Vagina (tissue), 2 donors: ENCODE measurements at regions not wholly inside any gene's neighbourhood (a gene's known extent, or its start where the extent isn't known, plus 50 kb on each side); places are given as distances from the start of the nearest gene placed in this dataset.

ENCODE experiments used
- POLR2A ChIP-seq, 2 donors: fragments of 450-650 bp; IDR thresholded peaks; one replicate each; pipeline ENCODE4 v1.6.1; 2017; ENCODE audit warnings: antibody characterized with exemption in 2 of 2, mild to moderate bottlenecking in 2 of 2, moderate library complexity in 2 of 2
- TF ChIP-seq, protein P1 (sequence below), 3 experiments: fragments of 450-650 bp in 2 of 3; fragments of 200-600 bp in 1 of 3; sonication (generic) in 1 of 3; IDR thresholded peaks; one replicate each; pipeline ENCODE4 v1.5.1; 2017 to 2019; ENCODE audit warnings: antibody characterized with exemption in 3 of 3, mild to moderate bottlenecking in 2 of 3, moderate library complexity in 2 of 3

DNA sequence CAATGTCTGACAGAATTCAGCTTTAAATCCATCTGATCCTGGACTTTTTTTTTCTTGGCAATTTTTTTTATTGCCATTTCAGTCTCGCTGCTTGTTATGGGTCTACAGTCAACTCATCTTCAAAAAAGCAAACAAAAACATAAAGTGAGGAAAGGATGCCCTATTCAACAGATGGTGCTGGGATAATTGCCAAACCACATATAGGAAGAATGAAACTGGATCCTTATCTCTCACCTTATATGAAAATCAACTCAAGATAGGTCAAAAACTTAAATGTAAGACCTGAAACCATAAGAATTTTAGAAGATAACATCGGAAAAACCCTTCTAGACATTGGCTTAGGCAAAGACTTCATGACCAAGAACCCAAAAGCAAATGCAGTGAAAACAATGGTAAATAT lies 389.1 kb upstream of the ST8SIA4 start:
- TF ChIP-seq, protein P1, sequence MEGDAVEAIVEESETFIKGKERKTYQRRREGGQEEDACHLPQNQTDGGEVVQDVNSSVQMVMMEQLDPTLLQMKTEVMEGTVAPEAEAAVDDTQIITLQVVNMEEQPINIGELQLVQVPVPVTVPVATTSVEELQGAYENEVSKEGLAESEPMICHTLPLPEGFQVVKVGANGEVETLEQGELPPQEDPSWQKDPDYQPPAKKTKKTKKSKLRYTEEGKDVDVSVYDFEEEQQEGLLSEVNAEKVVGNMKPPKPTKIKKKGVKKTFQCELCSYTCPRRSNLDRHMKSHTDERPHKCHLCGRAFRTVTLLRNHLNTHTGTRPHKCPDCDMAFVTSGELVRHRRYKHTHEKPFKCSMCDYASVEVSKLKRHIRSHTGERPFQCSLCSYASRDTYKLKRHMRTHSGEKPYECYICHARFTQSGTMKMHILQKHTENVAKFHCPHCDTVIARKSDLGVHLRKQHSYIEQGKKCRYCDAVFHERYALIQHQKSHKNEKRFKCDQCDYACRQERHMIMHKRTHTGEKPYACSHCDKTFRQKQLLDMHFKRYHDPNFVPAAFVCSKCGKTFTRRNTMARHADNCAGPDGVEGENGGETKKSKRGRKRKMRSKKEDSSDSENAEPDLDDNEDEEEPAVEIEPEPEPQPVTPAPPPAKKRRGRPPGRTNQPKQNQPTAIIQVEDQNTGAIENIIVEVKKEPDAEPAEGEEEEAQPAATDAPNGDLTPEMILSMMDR (IDR thresholded peaks at IDR 0.05), result no peak
- no peak for TF ChIP-seq POLR2A (IDR thresholded peaks at IDR 0.05)
